Glutamatergic neuron (in vitro differentiated cells): ENCODE measurements at regions not wholly inside any gene's neighbourhood (a gene's known extent, or its start where the extent isn't known, plus 50 kb on each side); places are given as distances from the start of the nearest gene placed in this dataset.

Experiments used
- DNase-seq: peaks from one replicate; pipeline ENCODE4 v3.0.0; 2022
- H3K27ac Mint-ChIP-seq: one replicate; pipeline ENCODE4 v1.8.0; 2020; ENCODE audit warnings: mild to moderate bottlenecking, mixed read lengths, inconsistent platforms; ENCODE audit not compliant: unreplicated experiment
- H3K27me3 Mint-ChIP-seq: one replicate; pipeline ENCODE4 v1.8.0; 2020; ENCODE audit warnings: mild to moderate bottlenecking, moderate library complexity, mixed read lengths, inconsistent platforms; ENCODE audit not compliant: unreplicated experiment
- H3K36me3 Mint-ChIP-seq: one replicate; pipeline ENCODE4 v1.8.0; 2020; ENCODE audit warnings: mild to moderate bottlenecking, mixed read lengths, inconsistent platforms; ENCODE audit not compliant: unreplicated experiment
- H3K4me1 Mint-ChIP-seq: one replicate; pipeline ENCODE4 v1.8.0; 2020; ENCODE audit warnings: mild to moderate bottlenecking, low read depth, mixed read lengths, inconsistent platforms; ENCODE audit not compliant: unreplicated experiment
- H3K4me3 Mint-ChIP-seq: one replicate; pipeline ENCODE4 v1.8.0; 2020; ENCODE audit warnings: mild to moderate bottlenecking, mixed read lengths, inconsistent platforms; ENCODE audit not compliant: unreplicated experiment
- H3K9me3 Mint-ChIP-seq: one replicate; pipeline ENCODE4 v1.8.0; 2020; ENCODE audit warnings: mild to moderate bottlenecking, moderate library complexity, mixed read lengths, inconsistent platforms; ENCODE audit not compliant: unreplicated experiment
- TF ChIP-seq, protein P1 (sequence below): fragments of 200-600 bp; sonication (generic); IDR thresholded peaks from one replicate; pipeline ENCODE4 v1.5.0; 2021; ENCODE audit not compliant: partially characterized antibody, unreplicated experiment

DNA sequence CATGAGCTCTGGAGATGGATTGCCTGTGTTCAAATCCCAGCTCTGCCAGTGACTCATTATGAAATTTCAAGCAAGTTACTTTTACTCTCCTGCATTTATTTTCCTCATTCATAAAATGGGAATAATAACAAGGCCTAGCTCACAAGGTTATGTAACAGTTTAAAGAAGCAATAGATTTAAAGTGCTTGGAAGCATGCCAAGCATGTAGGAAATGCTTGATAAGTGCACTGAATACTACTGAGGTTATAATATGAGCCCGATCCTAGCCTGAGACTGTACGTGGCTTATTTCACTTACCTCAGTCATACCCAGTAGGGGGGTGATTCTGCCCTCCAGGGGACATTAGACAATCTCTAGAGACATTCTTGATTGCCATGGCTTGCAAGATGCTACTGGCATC lies 734.1 kb upstream of the WWC1 start:
- DNase-seq: no peak
- H3K36me3 Mint-ChIP-seq: no peaks in the 10 kb centered on the region
- H3K4me3 Mint-ChIP-seq: no peak overlapping the region
- H3K9me3 Mint-ChIP-seq: peaks cover 1% of the 10 kb centered on the region
- H3K4me1 Mint-ChIP-seq: peaks cover 3% of the 10 kb centered on the region
- H3K27ac Mint-ChIP-seq: no peak overlapping the region
- TF ChIP-seq, protein P1, sequence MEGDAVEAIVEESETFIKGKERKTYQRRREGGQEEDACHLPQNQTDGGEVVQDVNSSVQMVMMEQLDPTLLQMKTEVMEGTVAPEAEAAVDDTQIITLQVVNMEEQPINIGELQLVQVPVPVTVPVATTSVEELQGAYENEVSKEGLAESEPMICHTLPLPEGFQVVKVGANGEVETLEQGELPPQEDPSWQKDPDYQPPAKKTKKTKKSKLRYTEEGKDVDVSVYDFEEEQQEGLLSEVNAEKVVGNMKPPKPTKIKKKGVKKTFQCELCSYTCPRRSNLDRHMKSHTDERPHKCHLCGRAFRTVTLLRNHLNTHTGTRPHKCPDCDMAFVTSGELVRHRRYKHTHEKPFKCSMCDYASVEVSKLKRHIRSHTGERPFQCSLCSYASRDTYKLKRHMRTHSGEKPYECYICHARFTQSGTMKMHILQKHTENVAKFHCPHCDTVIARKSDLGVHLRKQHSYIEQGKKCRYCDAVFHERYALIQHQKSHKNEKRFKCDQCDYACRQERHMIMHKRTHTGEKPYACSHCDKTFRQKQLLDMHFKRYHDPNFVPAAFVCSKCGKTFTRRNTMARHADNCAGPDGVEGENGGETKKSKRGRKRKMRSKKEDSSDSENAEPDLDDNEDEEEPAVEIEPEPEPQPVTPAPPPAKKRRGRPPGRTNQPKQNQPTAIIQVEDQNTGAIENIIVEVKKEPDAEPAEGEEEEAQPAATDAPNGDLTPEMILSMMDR: no peak
- H3K27me3 Mint-ChIP-seq: no peaks in the 10 kb centered on the region

DNA sequence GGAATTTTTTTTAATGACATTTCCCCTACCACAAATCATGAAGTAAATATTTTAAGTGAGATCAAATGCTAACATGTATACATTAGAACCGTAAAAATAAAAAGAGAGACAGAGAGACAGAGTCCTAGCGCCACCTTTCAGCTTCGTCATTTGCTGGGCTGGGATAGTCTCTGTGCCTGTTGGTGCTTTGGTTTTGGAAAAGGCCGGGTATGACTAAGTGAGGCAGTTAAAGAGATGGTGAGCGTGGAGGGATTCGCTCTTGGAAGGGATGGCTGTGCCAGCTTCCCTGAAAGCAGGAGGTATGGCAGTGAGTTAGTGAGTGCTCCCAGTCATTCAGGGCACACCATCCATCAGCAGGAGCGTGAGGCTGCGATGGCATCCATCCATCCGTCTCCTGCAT lies 729.6 kb upstream of the WWC1 start:
- DNase-seq: no peak
- peaks cover 1% of the 10 kb centered on the region for H3K4me1 Mint-ChIP-seq
- no peak overlapping the region for H3K4me3 Mint-ChIP-seq
- no peaks in the 10 kb centered on the region for H3K36me3 Mint-ChIP-seq
- TF ChIP-seq, protein P1: no peak
- peaks cover 4% of the 10 kb centered on the region for H3K9me3 Mint-ChIP-seq
- H3K27ac Mint-ChIP-seq: no peak overlapping the region
- H3K27me3 Mint-ChIP-seq: peaks cover 2% of the 10 kb centered on the region

DNA sequence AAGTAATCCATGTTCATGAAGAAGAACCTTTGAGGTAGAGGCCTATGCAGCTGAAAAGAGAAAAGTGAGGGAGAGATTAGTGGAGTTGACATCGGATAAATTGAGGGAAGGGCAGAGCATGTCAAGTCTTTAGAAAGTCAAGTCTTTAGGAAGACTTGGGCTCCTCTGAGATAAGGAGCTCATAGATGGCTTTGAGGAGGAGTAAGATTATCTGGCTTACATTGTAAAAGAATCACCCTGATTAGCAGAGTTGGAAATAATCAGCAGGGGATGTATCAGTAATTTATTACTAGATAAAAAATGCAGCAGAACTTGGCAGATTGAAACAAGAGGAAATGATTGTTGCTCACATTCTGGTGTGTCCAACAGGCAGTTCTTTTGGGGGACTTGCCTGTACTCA lies 727.2 kb upstream of the WWC1 start:
- Mint-ChIP-seq H3K27ac (no peak overlapping the region), H3K9me3 (peaks cover 4% of the 10 kb centered on the region), H3K36me3 (no peaks in the 10 kb centered on the region), H3K27me3 (peaks cover 2% of the 10 kb centered on the region), H3K4me1 (peaks cover 1% of the 10 kb centered on the region), H3K4me3 (no peak overlapping the region)
- TF ChIP-seq, protein P1: no peak
- no peak for DNase-seq

DNA sequence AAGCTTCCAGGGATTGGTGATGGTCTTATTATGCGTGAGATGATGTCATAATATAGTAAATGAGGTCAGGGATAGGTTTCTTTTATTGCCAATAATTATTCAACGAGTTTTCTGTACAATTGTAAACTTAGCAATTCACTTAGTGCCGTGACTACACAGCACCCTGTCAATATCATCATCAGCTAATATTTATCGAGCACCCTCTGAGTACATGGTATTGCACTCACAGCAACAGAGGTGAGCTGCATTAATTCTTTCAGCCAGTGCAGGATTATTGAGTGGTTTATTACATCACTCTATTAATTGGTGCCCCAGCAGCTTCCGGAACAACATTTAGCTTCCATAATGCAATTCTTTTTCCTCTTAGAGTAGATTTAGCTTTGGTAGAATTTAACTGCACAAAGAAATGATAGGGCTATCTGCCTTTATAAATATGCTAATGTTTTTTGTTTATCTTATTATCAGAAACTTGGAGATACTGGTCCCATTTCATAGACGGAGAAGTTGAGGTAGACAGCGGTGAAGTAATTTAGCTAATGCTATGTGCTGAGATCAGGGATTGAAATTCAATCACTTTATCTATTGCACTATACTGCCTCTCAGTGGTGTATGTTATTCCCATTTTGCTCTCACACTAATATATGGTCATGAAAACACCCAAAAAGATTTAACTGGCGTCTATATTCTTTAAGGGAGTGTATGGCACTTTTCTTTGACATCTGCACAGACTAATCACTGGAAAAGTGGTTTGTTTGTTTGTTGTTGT lies 726.1 kb upstream of the WWC1 start:
- TF ChIP-seq, protein P1: no peak
- Mint-ChIP-seq H3K4me3 (no peak overlapping the region), H3K9me3 (peaks cover 4% of the 10 kb centered on the region), H3K27me3 (peaks cover 2% of the 10 kb centered on the region), H3K27ac (no peak overlapping the region), H3K4me1 (peaks cover 5% of the 10 kb centered on the region), H3K36me3 (no peaks in the 10 kb centered on the region)
- DNase-seq: no peak

DNA sequence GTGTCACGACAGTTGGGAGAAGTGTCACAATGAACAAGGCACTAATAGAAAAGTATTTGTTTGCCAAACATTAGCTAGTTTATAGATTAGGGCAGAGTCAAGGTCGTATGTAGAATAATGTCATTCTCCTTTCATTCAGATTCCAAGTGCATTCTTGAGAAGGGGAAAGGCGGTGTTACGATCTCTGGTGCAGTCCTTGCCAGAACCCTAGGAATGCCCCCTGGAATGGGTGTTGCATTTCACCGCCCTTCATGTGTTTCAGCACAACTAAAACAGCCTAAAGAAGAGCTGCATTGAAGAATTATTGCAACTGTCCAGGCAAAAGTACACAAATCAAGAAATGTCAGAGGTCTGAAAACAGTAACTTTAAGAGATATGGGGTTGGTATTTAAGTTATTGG lies 721.0 kb upstream of the WWC1 start:
- Mint-ChIP-seq H3K4me1 (peaks cover 23% of the 10 kb centered on the region), H3K4me3 (no peak overlapping the region)
- DNase-seq: no peak

More for the DNA sequence above, 721.0 kb upstream of the WWC1 start:
- H3K27me3 Mint-ChIP-seq: peaks cover 5% of the 10 kb centered on the region
- H3K36me3 Mint-ChIP-seq: no peaks in the 10 kb centered on the region
- H3K9me3 Mint-ChIP-seq: peaks cover 2% of the 10 kb centered on the region
- no peak overlapping the region for H3K27ac Mint-ChIP-seq
- TF ChIP-seq, protein P1: no peak
